Testis (tissue), 2 donors: ENCODE measurements at regions not wholly inside any gene's neighbourhood (a gene's known extent, or its start where the extent isn't known, plus 50 kb on each side); places are given as distances from the start of the nearest gene placed in this dataset.

ENCODE experiments used
- POLR2A ChIP-seq: fragments of 450-650 bp; IDR thresholded peaks from one replicate; pipeline ENCODE4 v1.6.1; 2017; ENCODE audit warnings: antibody characterized with exemption, mild to moderate bottlenecking, moderate library complexity
- TF ChIP-seq, protein P1 (sequence below), 3 experiments: fragments of 450-650 bp in 2 of 3; fragments of 200-600 bp in 1 of 3; sonication (generic) in 1 of 3; IDR thresholded peaks; one replicate each; pipeline ENCODE4 v1.5.1; 2016 to 2019; ENCODE audit warnings: antibody characterized with exemption in 3 of 3, mild to moderate bottlenecking in 2 of 3, moderate library complexity in 1 of 3

DNA sequence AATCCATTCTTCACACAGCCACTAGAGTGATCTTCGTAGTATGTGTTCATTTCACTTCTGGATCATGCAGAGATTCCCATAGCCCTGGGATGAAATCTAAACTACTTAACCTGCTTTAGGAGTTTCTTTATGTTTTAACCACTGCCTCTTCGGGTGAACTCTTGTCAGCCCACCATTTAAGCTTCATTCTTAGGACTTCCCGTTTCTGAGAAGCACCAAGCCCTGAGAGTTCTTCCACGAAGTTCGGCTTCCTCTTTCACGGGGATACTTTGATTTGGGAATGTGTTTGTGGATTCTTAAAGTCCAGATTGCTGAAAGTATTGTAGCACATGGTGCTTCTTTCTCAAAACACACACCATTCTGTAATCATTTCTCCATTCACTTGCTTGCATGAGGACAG lies 205.0 kb downstream of the UBE2E3 start:
- TF ChIP-seq, protein P1, sequence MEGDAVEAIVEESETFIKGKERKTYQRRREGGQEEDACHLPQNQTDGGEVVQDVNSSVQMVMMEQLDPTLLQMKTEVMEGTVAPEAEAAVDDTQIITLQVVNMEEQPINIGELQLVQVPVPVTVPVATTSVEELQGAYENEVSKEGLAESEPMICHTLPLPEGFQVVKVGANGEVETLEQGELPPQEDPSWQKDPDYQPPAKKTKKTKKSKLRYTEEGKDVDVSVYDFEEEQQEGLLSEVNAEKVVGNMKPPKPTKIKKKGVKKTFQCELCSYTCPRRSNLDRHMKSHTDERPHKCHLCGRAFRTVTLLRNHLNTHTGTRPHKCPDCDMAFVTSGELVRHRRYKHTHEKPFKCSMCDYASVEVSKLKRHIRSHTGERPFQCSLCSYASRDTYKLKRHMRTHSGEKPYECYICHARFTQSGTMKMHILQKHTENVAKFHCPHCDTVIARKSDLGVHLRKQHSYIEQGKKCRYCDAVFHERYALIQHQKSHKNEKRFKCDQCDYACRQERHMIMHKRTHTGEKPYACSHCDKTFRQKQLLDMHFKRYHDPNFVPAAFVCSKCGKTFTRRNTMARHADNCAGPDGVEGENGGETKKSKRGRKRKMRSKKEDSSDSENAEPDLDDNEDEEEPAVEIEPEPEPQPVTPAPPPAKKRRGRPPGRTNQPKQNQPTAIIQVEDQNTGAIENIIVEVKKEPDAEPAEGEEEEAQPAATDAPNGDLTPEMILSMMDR (IDR thresholded peaks at IDR 0.05): no peak
- no peak for TF ChIP-seq POLR2A
